GM06990 (cell line): ENCODE measurements at regions not wholly inside any gene's neighbourhood (a gene's known extent, or its start where the extent isn't known, plus 50 kb on each side); places are given as distances from the start of the nearest gene placed in this dataset.

Experiments
- DNase-seq: peaks from one replicate; pipeline ENCODE4 v3.0.0-alpha.2; 2011; ENCODE audit not compliant: insufficient read length; ENCODE audit errors: extremely low read depth
- H3K27me3 ChIP-seq: replicated peaks from 2 replicates; pipeline ENCODE4 v1.6.0; 2011; ENCODE audit warnings: low read length; ENCODE audit not compliant: control insufficient read depth, insufficient read depth
- H3K36me3 ChIP-seq: 2 replicates; pipeline ENCODE4 v1.5.1; 2011; ENCODE audit warnings: low read length; ENCODE audit not compliant: control insufficient read depth, insufficient read depth
- H3K4me3 ChIP-seq: replicated peaks from 2 replicates; pipeline ENCODE4 v1.5.1; 2011; ENCODE audit warnings: low read depth, mild to moderate bottlenecking, control low read depth, low read length
- CTCF ChIP-seq: IDR thresholded peaks from 2 replicates; pipeline ENCODE4 v1.5.1; 2011; ENCODE audit warnings: low read length, control low read depth, mild to moderate bottlenecking, inconsistent platforms; ENCODE audit not compliant: insufficient read depth, poor library complexity, severe bottlenecking

DNA sequence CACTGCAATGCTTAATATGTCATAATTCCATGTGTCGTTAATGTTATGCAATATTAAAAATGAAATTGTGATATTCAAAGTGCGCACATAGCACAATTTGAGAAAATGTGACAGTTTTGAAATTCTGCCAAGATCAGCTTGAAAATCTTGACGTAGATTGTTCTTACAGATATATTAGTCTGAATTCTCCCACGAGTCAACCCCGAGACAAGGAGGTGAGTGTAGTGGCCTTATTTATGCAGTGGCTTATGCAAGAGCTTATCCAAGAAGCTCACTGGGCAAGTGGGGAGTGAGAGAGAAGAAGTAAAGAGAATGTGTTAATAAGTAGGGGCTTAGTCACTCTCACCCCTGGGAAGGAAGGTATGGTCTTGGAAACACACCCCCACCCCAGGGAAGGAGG lies 286.1 kb upstream of the STS start:
- Histone ChIP-seq H3K4me3 (no peak overlapping the region), H3K27me3 (no peaks in the 10 kb centered on the region), H3K36me3 (no peaks in the 10 kb centered on the region)
- no peak for DNase-seq
- TF ChIP-seq CTCF = no peak

DNA sequence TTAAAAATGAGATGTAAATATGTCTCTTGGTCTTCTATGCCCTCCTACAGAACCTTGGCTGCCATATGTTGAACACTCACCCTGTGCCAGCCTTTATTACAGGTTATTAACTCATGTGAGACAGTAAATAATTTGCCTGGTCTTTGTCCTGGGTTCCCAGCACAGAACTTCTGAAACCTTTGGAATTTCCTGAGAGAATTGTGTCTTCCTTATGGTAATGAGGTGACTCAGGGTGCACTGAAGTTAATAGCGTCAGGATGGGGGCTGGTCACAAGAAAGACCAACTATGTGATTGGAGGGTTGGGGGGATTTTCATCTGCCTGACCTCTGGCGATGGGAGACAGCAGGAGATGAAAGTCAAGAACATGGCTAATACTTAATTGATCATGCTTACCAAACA lies 289.8 kb upstream of the STS start:
- H3K36me3 ChIP-seq = no peaks in the 10 kb centered on the region
- TF ChIP-seq CTCF = no peak
- no peak overlapping the region for H3K4me3 ChIP-seq

GRCh38 chrX:6856471-6856870 lies 291.0 kb upstream of the STS start:
- Histone ChIP-seq H3K4me3 (no peak overlapping the region), H3K36me3 (no peaks in the 10 kb centered on the region), H3K27me3 (no peaks in the 10 kb centered on the region)
- no peak for DNase-seq
- TF ChIP-seq CTCF = no peak

More for the DNA sequence above, 289.8 kb upstream of the STS start:
- no peaks in the 10 kb centered on the region for H3K27me3 ChIP-seq
- no peak for DNase-seq

- no peak for TF ChIP-seq CTCF
- Histone ChIP-seq H3K27me3 (no peaks in the 10 kb centered on the region), H3K36me3 (no peaks in the 10 kb centered on the region), H3K4me3 (no peak overlapping the region)
- DNase-seq = no peak
These were observed 294.6 kb upstream of the STS start for GRCh38 chrX:6852869-6853268.

DNA sequence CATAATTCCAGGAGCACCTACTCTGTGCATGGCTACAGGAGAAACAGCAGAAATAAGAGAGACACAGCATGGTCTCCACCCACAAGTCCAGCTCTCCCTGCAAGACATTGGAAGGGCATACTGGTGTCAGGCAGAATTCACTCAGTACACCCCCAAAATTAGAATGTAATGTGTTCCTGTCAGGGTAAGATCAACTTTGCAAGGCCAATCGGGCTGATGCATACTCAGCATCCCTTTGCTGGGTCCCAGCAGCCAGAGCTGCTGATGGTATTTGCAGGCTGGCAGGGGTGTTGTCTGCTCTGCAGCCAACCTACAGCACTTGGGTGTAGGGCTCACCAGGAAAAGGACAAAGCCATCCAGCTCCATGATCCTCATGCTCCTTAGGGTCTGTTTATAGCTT lies 295.4 kb upstream of the STS start:
- Histone ChIP-seq H3K27me3 (no peaks in the 10 kb centered on the region), H3K36me3 (no peaks in the 10 kb centered on the region), H3K4me3 (no peak overlapping the region)
- no peak for TF ChIP-seq CTCF
- DNase-seq = no peak

- Histone ChIP-seq H3K36me3 (no peaks in the 10 kb centered on the region), H3K27me3 (no peaks in the 10 kb centered on the region), H3K4me3 (no peak overlapping the region)
- no peak for DNase-seq
- no peak for TF ChIP-seq CTCF
These were observed 296.4 kb upstream of the STS start for GRCh38 chrX:6851140-6851539.
